ENCODE measurements at regions not wholly inside any gene's neighbourhood (a gene's known extent, or its start where the extent isn't known, plus 50 kb on each side); places are given as distances from the start of the nearest gene placed in this dataset.

DNA sequence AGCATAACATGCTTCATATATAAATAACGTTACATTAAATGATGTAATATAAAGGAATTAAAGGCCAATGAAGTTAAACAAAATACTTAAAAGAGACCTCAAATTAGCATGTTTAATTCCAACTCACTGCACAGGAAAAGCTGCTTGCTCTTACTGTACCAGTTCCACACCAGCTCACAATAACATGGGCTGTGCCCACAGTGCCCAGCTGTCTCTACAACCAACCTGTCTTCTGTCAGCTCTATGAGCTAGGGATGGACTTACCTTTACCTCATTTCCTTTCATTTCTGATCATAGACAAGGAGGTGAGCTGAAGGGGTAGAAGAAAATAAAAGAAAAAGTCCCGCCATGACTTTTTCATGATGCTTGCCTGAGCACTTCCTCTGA is 64.8 kb downstream of the NKX2-1 start:
- TF ChIP-seq, protein P1, sequence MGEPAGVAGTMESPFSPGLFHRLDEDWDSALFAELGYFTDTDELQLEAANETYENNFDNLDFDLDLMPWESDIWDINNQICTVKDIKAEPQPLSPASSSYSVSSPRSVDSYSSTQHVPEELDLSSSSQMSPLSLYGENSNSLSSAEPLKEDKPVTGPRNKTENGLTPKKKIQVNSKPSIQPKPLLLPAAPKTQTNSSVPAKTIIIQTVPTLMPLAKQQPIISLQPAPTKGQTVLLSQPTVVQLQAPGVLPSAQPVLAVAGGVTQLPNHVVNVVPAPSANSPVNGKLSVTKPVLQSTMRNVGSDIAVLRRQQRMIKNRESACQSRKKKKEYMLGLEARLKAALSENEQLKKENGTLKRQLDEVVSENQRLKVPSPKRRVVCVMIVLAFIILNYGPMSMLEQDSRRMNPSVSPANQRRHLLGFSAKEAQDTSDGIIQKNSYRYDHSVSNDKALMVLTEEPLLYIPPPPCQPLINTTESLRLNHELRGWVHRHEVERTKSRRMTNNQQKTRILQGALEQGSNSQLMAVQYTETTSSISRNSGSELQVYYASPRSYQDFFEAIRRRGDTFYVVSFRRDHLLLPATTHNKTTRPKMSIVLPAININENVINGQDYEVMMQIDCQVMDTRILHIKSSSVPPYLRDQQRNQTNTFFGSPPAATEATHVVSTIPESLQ (CRISPR knock-in tag; IDR thresholded peaks at IDR 0.05) = no peak
- TF ChIP-seq, protein P2, sequence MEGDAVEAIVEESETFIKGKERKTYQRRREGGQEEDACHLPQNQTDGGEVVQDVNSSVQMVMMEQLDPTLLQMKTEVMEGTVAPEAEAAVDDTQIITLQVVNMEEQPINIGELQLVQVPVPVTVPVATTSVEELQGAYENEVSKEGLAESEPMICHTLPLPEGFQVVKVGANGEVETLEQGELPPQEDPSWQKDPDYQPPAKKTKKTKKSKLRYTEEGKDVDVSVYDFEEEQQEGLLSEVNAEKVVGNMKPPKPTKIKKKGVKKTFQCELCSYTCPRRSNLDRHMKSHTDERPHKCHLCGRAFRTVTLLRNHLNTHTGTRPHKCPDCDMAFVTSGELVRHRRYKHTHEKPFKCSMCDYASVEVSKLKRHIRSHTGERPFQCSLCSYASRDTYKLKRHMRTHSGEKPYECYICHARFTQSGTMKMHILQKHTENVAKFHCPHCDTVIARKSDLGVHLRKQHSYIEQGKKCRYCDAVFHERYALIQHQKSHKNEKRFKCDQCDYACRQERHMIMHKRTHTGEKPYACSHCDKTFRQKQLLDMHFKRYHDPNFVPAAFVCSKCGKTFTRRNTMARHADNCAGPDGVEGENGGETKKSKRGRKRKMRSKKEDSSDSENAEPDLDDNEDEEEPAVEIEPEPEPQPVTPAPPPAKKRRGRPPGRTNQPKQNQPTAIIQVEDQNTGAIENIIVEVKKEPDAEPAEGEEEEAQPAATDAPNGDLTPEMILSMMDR (IDR thresholded peaks at IDR 0.05) = no peak
- TF ChIP-seq, protein P3, sequence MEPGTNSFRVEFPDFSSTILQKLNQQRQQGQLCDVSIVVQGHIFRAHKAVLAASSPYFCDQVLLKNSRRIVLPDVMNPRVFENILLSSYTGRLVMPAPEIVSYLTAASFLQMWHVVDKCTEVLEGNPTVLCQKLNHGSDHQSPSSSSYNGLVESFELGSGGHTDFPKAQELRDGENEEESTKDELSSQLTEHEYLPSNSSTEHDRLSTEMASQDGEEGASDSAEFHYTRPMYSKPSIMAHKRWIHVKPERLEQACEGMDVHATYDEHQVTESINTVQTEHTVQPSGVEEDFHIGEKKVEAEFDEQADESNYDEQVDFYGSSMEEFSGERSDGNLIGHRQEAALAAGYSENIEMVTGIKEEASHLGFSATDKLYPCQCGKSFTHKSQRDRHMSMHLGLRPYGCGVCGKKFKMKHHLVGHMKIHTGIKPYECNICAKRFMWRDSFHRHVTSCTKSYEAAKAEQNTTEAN (CRISPR knock-in tag; IDR thresholded peaks at IDR 0.05) = no peak
- TF ChIP-seq NFYB (CRISPR knock-in tag; conservative IDR thresholded peaks at IDR 0.05; ENCODE audit: low read depth) (no peak), SP1 (CRISPR knock-in tag; conservative IDR thresholded peaks at IDR 0.05) (no peak), AR (CRISPR knock-in tag; IDR thresholded peaks at IDR 0.05) (no peak), MAX (CRISPR knock-in tag; IDR thresholded peaks at IDR 0.05) (no peak), E2F1 (CRISPR knock-in tag; IDR thresholded peaks at IDR 0.05) (no peak), ZNF512 (CRISPR knock-in tag; IDR thresholded peaks at IDR 0.05; ENCODE audit: borderline replicate concordance) (no peak), OVOL2 (CRISPR knock-in tag; IDR thresholded peaks at IDR 0.05; ENCODE audit: borderline replicate concordance) (no peak), TCF7 (CRISPR knock-in tag; IDR thresholded peaks at IDR 0.05; ENCODE audit: low read depth) (no peak), HMGXB4 (CRISPR knock-in tag; IDR thresholded peaks at IDR 0.05) (no peak), ZNF317 (CRISPR knock-in tag; IDR thresholded peaks at IDR 0.05; ENCODE audit: borderline replicate concordance, low read depth) (no peak)
- TF ChIP-seq, protein P4, sequence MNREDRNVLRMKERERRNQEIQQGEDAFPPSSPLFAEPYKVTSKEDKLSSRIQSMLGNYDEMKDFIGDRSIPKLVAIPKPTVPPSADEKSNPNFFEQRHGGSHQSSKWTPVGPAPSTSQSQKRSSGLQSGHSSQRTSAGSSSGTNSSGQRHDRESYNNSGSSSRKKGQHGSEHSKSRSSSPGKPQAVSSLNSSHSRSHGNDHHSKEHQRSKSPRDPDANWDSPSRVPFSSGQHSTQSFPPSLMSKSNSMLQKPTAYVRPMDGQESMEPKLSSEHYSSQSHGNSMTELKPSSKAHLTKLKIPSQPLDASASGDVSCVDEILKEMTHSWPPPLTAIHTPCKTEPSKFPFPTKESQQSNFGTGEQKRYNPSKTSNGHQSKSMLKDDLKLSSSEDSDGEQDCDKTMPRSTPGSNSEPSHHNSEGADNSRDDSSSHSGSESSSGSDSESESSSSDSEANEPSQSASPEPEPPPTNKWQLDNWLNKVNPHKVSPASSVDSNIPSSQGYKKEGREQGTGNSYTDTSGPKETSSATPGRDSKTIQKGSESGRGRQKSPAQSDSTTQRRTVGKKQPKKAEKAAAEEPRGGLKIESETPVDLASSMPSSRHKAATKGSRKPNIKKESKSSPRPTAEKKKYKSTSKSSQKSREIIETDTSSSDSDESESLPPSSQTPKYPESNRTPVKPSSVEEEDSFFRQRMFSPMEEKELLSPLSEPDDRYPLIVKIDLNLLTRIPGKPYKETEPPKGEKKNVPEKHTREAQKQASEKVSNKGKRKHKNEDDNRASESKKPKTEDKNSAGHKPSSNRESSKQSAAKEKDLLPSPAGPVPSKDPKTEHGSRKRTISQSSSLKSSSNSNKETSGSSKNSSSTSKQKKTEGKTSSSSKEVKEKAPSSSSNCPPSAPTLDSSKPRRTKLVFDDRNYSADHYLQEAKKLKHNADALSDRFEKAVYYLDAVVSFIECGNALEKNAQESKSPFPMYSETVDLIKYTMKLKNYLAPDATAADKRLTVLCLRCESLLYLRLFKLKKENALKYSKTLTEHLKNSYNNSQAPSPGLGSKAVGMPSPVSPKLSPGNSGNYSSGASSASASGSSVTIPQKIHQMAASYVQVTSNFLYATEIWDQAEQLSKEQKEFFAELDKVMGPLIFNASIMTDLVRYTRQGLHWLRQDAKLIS (CRISPR knock-in tag; IDR thresholded peaks at IDR 0.05; ENCODE audit: borderline replicate concordance) = no peak
